ENCODE measurements at regions not wholly inside any gene's neighbourhood (a gene's known extent, or its start where the extent isn't known, plus 50 kb on each side); places are given as distances from the start of the nearest gene placed in this dataset.

DNA sequence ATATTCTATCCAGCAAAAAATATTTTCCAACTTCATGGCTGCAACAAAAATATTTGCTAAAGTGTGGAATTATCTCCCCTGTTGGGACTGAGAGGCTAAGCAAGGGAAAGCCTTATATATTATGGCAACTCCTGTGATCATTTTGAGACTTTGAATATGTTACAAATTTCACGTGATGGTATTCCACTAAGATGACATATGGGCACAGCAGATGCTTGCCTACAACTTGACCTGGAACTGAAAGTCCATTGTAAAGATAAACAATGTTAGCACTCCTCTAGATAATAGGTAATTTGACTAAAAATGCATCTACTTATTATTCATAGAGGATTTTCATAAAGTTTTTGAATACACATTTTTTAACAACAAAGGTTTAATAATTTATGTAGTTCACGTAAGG is 1141.5 kb upstream of the CDH6 start:
- no peak overlapping the region for H3K9ac ChIP-seq (ENCODE audit: low read depth, low read length)
- no peaks in the 10 kb centered on the region for H3K36me3 ChIP-seq (ENCODE audit: control insufficient read depth, insufficient read depth, low read length)
- no peaks in the 10 kb centered on the region for H3K27me3 ChIP-seq (ENCODE audit: control insufficient read depth, insufficient read depth, low read length)
- no peaks in the 10 kb centered on the region for H3K4me1 ChIP-seq (ENCODE audit: control insufficient read depth, insufficient read depth, low read length)
- no peaks in the 10 kb centered on the region for H3K9me3 ChIP-seq (ENCODE audit: control insufficient read depth, insufficient read depth, low read length)
- no peak overlapping the region for H3K4me3 ChIP-seq (ENCODE audit: low read depth, low read length)

DNA sequence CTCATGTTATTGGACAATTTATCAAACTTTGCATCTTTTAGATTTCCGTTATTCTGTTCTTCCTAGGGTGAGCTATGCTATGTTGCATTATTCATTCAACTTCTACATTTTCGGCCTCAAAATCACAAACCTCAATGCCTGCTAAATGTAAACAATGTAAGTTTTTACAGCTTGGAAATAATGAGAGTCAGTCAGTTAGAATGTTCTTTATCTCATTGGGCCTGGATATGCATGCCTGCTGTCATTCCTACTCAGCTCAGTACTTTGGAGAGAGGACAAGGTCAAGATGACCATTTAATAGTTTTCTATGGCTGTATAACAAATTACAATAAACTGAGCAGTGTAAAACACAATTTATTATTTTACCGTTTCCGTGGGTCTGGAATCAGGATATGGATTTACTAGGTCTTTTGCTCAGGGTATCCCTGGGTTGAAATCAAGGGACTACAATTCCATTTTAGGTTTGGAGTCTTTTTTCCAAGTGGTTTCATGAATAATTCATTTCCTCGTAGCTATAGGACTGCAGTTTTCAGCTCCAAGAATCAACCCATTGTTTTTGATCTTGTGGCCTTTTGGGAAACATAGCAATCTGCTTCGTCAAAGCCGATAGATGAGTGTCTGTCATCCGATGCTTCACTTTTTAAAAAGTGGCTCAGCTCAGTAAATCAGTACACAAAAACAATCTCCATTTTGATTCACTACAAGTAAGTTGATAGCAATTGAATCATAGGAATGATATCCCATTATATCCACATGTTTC is 1143.2 kb upstream of the CDH6 start:
- H3K9me3 ChIP-seq (ENCODE audit: control insufficient read depth, insufficient read depth, low read length), result no peaks in the 10 kb centered on the region

DNA sequence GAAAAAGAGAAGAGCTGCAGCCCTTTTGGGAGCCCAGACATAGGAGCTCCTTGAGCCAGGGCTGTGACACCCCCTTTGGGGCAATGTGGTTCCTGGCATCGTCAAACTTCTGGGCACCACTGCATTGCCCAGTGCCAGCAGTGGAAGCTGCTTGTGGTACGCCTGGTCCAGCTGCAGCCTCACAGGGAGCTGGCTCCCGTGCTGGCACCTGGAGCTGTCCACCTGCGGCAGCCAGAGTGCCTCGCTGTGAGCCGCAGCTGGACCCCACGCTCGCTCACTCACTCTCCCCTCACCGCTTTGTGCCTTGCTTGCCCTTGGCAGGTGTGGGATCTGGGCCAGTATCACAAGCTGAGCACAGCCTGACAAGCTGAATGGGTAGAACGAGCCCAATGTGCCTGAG is 1150.8 kb upstream of the CDH6 start:
- Histone ChIP-seq H3K9me3 (ENCODE audit: control insufficient read depth, insufficient read depth, low read length) (no peaks in the 10 kb centered on the region), H3K27me3 (ENCODE audit: control insufficient read depth, insufficient read depth, low read length) (no peaks in the 10 kb centered on the region), H3K9ac (ENCODE audit: low read depth, low read length) (no peak overlapping the region), H3K36me3 (ENCODE audit: control insufficient read depth, insufficient read depth, low read length) (no peaks in the 10 kb centered on the region), H3K4me1 (ENCODE audit: control insufficient read depth, insufficient read depth, low read length) (no peaks in the 10 kb centered on the region), H3K4me3 (ENCODE audit: low read depth, low read length) (no peak overlapping the region)

More for the DNA sequence above, 1143.2 kb upstream of the CDH6 start:
- no peaks in the 10 kb centered on the region for H3K27me3 ChIP-seq (ENCODE audit: control insufficient read depth, insufficient read depth, low read length)
- H3K36me3 ChIP-seq (ENCODE audit: control insufficient read depth, insufficient read depth, low read length), result no peaks in the 10 kb centered on the region
- no peak overlapping the region for H3K4me3 ChIP-seq (ENCODE audit: low read depth, low read length)
- H3K9ac ChIP-seq (ENCODE audit: low read depth, low read length), result no peak overlapping the region
- no peaks in the 10 kb centered on the region for H3K4me1 ChIP-seq (ENCODE audit: control insufficient read depth, insufficient read depth, low read length)

DNA sequence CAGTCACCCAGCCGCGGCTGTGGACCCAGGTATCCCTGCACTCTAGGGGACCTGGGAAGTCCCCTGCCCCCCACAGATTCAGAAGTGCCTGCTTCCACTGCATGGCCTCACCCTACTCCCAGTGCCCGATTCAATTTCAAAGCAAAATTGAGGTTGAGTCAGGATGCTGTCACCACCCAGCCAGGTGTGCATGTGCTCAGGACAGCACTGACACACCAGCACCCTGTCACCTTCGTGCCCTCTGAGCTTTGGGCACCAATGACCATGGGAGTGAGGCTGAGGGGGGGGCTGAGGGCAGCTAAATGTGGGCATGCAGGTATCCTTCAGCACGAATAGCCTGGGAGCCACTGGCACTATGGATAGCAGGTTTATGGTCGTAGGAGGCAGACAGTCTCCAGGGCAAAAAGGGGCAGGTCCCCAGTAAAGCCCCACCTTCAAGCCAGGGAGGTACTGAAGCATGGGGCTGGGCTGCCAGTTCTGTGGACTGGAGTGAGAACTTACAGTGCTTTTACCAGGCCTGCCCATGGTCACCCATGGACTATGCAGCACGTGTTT is 1151.6 kb upstream of the CDH6 start:
- no peak overlapping the region for H3K4me3 ChIP-seq (ENCODE audit: low read depth, low read length)

DNA sequence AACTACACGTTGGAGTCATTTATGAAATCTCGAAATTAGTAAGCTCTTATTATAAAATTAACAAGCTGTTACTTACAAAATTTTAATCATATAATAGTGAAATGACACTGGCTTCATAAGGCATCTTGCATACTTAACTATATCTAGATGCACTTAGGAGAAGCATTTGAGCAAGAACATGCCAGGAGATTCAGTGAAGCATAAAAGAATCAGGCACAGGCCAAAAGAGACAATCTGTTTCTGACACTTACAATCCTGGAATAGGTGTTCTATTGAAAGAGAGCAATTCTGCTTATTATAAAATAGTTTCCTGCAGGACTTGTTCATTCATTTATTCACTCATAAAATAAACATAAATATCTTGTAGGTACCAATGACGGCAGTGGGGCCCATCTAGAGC is 1152.2 kb upstream of the CDH6 start:
- Histone ChIP-seq H3K27me3 (ENCODE audit: control insufficient read depth, insufficient read depth, low read length) (no peaks in the 10 kb centered on the region), H3K36me3 (ENCODE audit: control insufficient read depth, insufficient read depth, low read length) (no peaks in the 10 kb centered on the region), H3K9ac (ENCODE audit: low read depth, low read length) (no peak overlapping the region), H3K9me3 (ENCODE audit: control insufficient read depth, insufficient read depth, low read length) (no peaks in the 10 kb centered on the region), H3K4me3 (ENCODE audit: low read depth, low read length) (no peak overlapping the region), H3K4me1 (ENCODE audit: control insufficient read depth, insufficient read depth, low read length) (no peaks in the 10 kb centered on the region)

More for the DNA sequence above, 1151.6 kb upstream of the CDH6 start:
- no peaks in the 10 kb centered on the region for H3K36me3 ChIP-seq (ENCODE audit: control insufficient read depth, insufficient read depth, low read length)
- no peak overlapping the region for H3K9ac ChIP-seq (ENCODE audit: low read depth, low read length)
- no peaks in the 10 kb centered on the region for H3K4me1 ChIP-seq (ENCODE audit: control insufficient read depth, insufficient read depth, low read length)
- H3K9me3 ChIP-seq (ENCODE audit: control insufficient read depth, insufficient read depth, low read length), result no peaks in the 10 kb centered on the region
- H3K27me3 ChIP-seq (ENCODE audit: control insufficient read depth, insufficient read depth, low read length), result no peaks in the 10 kb centered on the region

DNA sequence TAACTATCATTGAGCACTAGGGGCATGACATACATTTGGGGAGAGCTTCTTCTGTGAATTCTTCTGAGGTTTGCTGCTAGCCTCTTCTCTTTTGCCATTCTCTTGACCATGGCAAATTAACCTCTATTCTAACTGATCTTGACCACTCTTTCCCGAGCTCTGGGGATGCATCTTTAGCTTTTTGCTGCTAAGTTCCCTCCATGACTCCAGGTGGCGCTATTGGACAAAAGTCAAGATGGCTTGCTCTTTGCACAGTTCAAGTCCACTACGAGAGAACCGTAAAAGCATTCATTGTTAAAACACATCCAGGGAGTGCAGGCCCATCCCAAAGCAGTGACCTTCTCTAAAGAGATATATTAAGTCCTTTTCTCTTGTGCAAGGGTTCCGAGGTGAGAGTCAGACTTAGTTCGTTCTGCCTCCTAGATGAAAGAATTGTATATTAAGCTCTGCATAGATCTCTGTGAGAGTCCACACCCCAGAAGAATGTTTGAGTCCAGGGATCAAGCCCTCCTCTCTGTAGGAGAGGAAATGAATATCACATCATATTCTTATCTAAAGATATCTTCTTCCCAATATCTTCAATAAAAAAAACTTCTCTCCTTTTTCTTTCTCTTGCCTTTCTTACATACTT is 1152.9 kb upstream of the CDH6 start:
- no peaks in the 10 kb centered on the region for H3K4me1 ChIP-seq (ENCODE audit: control insufficient read depth, insufficient read depth, low read length)
- no peak overlapping the region for H3K4me3 ChIP-seq (ENCODE audit: low read depth, low read length)
- H3K27me3 ChIP-seq (ENCODE audit: control insufficient read depth, insufficient read depth, low read length), result no peaks in the 10 kb centered on the region
- H3K9me3 ChIP-seq (ENCODE audit: control insufficient read depth, insufficient read depth, low read length), result no peaks in the 10 kb centered on the region
- H3K36me3 ChIP-seq (ENCODE audit: control insufficient read depth, insufficient read depth, low read length), result no peaks in the 10 kb centered on the region
- no peak overlapping the region for H3K9ac ChIP-seq (ENCODE audit: low read depth, low read length)

DNA sequence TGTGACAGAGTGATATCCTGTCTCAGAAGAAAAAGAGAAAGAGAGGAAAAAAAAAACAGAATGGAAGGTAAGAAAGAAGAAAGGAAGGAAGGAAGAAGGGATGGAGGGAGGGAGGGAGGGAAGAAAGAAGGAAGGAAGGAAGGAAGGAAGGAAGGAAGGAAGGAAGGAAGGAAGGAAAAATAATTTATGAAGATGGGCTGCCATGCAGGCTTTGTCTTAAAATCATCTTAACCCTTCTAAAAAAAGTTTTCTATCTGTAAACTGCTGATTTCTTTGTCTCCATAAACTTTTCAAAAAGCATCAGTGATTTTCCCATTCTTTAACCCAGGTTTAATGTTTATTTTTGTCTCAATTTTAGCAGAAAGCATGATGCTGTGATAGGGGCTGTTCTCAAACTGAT is 1154.1 kb upstream of the CDH6 start:
- H3K4me3 ChIP-seq (ENCODE audit: low read depth, low read length), result no peak overlapping the region
- H3K4me1 ChIP-seq (ENCODE audit: control insufficient read depth, insufficient read depth, low read length), result no peaks in the 10 kb centered on the region
- no peaks in the 10 kb centered on the region for H3K9me3 ChIP-seq (ENCODE audit: control insufficient read depth, insufficient read depth, low read length)
- no peaks in the 10 kb centered on the region for H3K27me3 ChIP-seq (ENCODE audit: control insufficient read depth, insufficient read depth, low read length)
- no peak overlapping the region for H3K9ac ChIP-seq (ENCODE audit: low read depth, low read length)
- no peaks in the 10 kb centered on the region for H3K36me3 ChIP-seq (ENCODE audit: control insufficient read depth, insufficient read depth, low read length)

DNA sequence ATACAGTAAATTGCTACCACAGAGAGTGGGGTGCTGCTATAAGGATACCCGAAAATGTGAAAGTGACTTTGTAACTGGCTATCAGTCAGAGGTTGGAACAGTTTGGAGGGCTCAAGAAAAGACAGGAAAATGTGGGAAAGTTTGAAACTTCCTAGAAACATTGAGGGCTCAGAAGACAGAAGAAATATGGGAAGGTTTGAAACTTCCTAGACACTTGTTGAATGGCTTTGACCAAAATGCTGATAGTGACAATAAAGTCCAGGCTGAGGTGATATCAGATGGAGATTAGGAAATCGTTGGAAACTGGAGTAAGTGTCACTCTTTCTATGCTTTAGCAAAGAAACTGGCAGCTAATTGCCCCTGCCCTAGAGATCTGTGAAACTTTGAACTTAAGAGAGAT is 1158.6 kb upstream of the CDH6 start:
- no peak overlapping the region for H3K9ac ChIP-seq (ENCODE audit: low read depth, low read length)
- H3K36me3 ChIP-seq (ENCODE audit: control insufficient read depth, insufficient read depth, low read length), result no peaks in the 10 kb centered on the region
- no peaks in the 10 kb centered on the region for H3K27me3 ChIP-seq (ENCODE audit: control insufficient read depth, insufficient read depth, low read length)
- no peak overlapping the region for H3K4me3 ChIP-seq (ENCODE audit: low read depth, low read length)
- H3K4me1 ChIP-seq (ENCODE audit: control insufficient read depth, insufficient read depth, low read length), result no peaks in the 10 kb centered on the region
- H3K9me3 ChIP-seq (ENCODE audit: control insufficient read depth, insufficient read depth, low read length), result no peaks in the 10 kb centered on the region

DNA sequence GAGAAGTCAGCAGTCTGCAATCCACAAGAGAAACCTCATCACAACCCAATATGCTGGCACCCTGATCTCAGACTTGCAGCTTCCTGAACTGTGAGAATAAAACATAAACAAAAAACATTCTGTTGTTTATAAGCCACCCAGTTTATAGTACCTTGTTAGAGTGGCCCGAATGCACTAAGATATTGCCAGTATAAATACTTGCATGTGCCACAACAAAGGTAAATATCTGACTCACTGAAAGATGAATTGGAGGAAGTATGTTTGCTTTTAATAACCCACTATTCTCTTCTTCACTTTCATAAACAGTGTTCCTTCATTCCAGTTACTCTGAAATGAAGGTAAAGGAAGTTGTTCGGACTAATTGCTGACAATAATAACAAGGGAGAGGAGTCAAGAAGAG is 1163.4 kb upstream of the CDH6 start:
- Histone ChIP-seq H3K36me3 (ENCODE audit: control insufficient read depth, insufficient read depth, low read length) (no peaks in the 10 kb centered on the region), H3K27me3 (ENCODE audit: control insufficient read depth, insufficient read depth, low read length) (no peaks in the 10 kb centered on the region), H3K4me3 (ENCODE audit: low read depth, low read length) (no peak overlapping the region), H3K4me1 (ENCODE audit: control insufficient read depth, insufficient read depth, low read length) (no peaks in the 10 kb centered on the region), H3K9ac (ENCODE audit: low read depth, low read length) (no peak overlapping the region), H3K9me3 (ENCODE audit: control insufficient read depth, insufficient read depth, low read length) (no peaks in the 10 kb centered on the region)

DNA sequence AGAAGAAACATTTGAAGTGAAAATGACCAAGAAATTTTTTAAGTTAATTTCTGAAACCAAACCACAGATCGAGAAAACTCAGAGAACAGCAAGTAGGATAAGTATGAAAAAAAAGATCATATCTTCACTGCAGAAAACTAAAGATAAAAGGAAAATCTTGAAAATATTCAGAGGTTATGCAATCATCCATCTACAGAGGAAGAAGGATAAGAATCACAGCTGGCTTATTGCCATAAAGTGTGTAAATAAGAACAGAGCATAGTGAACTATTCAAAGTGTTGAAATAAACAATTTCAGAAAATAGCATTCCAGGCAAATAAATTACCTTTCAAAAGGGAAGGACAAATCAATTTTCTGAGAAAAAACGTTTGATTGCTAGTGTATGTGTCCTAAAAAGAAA is 1191.7 kb upstream of the CDH6 start:
- Histone ChIP-seq H3K4me1 (ENCODE audit: control insufficient read depth, insufficient read depth, low read length) (no peaks in the 10 kb centered on the region), H3K9me3 (ENCODE audit: control insufficient read depth, insufficient read depth, low read length) (no peaks in the 10 kb centered on the region), H3K36me3 (ENCODE audit: control insufficient read depth, insufficient read depth, low read length) (no peaks in the 10 kb centered on the region), H3K4me3 (ENCODE audit: low read depth, low read length) (no peak overlapping the region), H3K27me3 (ENCODE audit: control insufficient read depth, insufficient read depth, low read length) (no peaks in the 10 kb centered on the region), H3K9ac (ENCODE audit: low read depth, low read length) (no peak overlapping the region)

DNA sequence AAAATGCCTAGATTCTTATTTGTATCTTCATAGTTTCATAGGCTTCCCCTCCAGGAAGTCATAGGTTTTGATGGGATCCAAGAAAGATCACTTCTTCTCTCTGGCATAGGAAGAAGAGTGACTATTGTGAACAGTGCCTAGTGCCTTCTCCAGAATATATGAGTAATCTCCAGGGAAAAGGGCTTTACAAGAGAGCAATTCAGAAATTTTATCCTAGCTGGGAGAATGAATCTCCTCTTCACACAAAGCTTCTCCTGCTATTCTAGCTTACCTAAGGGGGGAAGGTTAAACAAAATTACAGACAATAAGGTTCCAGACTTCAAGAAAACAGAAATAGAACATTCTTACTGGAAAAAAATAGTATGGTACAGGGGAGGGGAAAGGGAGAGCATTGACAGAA is 1193.3 kb upstream of the CDH6 start:
- no peaks in the 10 kb centered on the region for H3K4me1 ChIP-seq (ENCODE audit: control insufficient read depth, insufficient read depth, low read length)
- H3K36me3 ChIP-seq (ENCODE audit: control insufficient read depth, insufficient read depth, low read length), result no peaks in the 10 kb centered on the region
- H3K27me3 ChIP-seq (ENCODE audit: control insufficient read depth, insufficient read depth, low read length), result no peaks in the 10 kb centered on the region
- no peaks in the 10 kb centered on the region for H3K9me3 ChIP-seq (ENCODE audit: control insufficient read depth, insufficient read depth, low read length)
- no peak overlapping the region for H3K9ac ChIP-seq (ENCODE audit: low read depth, low read length)
- H3K4me3 ChIP-seq (ENCODE audit: low read depth, low read length), result no peak overlapping the region

DNA sequence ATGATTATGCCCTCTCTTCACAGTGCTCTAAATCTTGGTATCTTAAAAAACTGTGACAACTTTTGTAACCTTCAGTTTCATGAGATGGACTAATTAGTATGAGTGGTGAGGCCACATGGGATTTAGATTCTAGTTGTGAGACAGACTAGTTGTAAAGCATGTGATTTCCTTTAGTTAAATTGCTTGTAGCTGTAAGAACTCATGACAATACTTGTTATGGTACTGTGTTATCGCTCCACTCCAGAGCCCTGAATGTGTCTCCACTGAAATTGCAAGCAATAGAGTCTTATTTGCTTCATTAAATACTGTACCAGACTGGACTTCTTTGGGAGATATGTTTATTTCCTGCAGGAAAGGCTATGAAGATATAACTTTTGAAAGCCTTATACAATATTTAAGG is 1198.3 kb upstream of the CDH6 start:
- H3K9me3 ChIP-seq (ENCODE audit: control insufficient read depth, insufficient read depth, low read length), result no peaks in the 10 kb centered on the region
- no peak overlapping the region for H3K4me3 ChIP-seq (ENCODE audit: low read depth, low read length)
- no peaks in the 10 kb centered on the region for H3K36me3 ChIP-seq (ENCODE audit: control insufficient read depth, insufficient read depth, low read length)
- H3K4me1 ChIP-seq (ENCODE audit: control insufficient read depth, insufficient read depth, low read length), result no peaks in the 10 kb centered on the region
- no peak overlapping the region for H3K9ac ChIP-seq (ENCODE audit: low read depth, low read length)
- no peaks in the 10 kb centered on the region for H3K27me3 ChIP-seq (ENCODE audit: control insufficient read depth, insufficient read depth, low read length)
